Heart left ventricle (tissue), 13 donors: ENCODE measurements at regions not wholly inside any gene's neighbourhood (a gene's known extent, or its start where the extent isn't known, plus 50 kb on each side); places are given as distances from the start of the nearest gene placed in this dataset.

Experiments
- POLR2A ChIP-seq, 2 donors: fragments of 450-650 bp; IDR thresholded peaks; one replicate each; pipeline ENCODE4 v1.6.1; 2017; ENCODE audit warnings: antibody characterized with exemption in 2 of 2, mild to moderate bottlenecking in 2 of 2, moderate library complexity in 2 of 2
- TF ChIP-seq, protein P1 (sequence below), 12 donors: fragments of 200-600 bp; sonication (generic) in 4 of 12; IDR thresholded peaks; one replicate each; pipeline versions ENCODE4 v1.5.0 to v1.8.0; 2018 to 2022; ENCODE audit warnings: antibody characterized with exemption in 12 of 12, mild to moderate bottlenecking in 5 of 12
- donor health status: ischemic (EF 13 %, LVEDD 7.1; RV severe dilation, severe dysfunction).
- donor health status: DM: no; HTN: yes; CAD: no.
- donor health status: DM: no; HTN: no; CAD: no.
- donor health status: ischemic (EF 25% LVEDD 6.9; RV normal size, moderate dysfunction).
- donor health status: ischemic (EF 25% LVEDD 5.7; RV mildly dilated, moderate dysfunction).
- donor health status: ischemic (EF 35%, LVEDD 5.7; RV mildly dilated, moderate dysfunction).
- donor health status: nonischemic (EF 11% LVEDD 7.7; RV severe dilation, severe dysfunction).
- donor health status: DM: yes; HTN: yes; CAD: no.
- donor health status: PGD.
- donor health status: ischemic (EF 29% LVEDD 5.4; RV normal size, mild dysfunction).
- donor health status: nonischemic (EF 23%, LVEDD 6.1; RV moderate dilation, normal function).

DNA sequence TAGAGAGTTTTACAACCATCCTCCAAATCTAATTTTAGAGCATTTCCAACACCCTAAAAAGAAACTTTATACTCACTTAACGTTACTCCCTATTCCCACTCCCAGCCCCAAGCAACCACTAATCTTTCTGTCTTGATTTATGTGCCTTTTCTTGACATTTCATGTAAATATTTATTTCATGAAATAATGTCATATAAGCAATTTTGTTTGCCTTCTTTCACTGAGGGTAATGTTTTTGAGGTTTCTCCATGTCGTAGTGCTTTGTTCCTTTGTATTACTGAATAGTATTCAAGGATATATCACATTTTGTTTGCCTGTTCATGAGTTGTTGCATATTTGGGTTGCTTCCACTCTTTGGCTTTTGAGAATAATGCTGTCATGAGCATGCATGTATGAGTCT lies 155.4 kb upstream of the PLAAT1 start:
- no peak for TF ChIP-seq POLR2A (IDR thresholded peaks at IDR 0.05)
- TF ChIP-seq, protein P1, sequence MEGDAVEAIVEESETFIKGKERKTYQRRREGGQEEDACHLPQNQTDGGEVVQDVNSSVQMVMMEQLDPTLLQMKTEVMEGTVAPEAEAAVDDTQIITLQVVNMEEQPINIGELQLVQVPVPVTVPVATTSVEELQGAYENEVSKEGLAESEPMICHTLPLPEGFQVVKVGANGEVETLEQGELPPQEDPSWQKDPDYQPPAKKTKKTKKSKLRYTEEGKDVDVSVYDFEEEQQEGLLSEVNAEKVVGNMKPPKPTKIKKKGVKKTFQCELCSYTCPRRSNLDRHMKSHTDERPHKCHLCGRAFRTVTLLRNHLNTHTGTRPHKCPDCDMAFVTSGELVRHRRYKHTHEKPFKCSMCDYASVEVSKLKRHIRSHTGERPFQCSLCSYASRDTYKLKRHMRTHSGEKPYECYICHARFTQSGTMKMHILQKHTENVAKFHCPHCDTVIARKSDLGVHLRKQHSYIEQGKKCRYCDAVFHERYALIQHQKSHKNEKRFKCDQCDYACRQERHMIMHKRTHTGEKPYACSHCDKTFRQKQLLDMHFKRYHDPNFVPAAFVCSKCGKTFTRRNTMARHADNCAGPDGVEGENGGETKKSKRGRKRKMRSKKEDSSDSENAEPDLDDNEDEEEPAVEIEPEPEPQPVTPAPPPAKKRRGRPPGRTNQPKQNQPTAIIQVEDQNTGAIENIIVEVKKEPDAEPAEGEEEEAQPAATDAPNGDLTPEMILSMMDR (IDR thresholded peaks at IDR 0.05) = no peak
